Heart left ventricle (tissue), 13 donors: ENCODE measurements at regions not wholly inside any gene's neighbourhood (a gene's known extent, or its start where the extent isn't known, plus 50 kb on each side); places are given as distances from the start of the nearest gene placed in this dataset.

ENCODE experiments used
- CTCF ChIP-seq, 12 donors: fragments of 200-600 bp; sonication (generic) in 4 of 12; IDR thresholded peaks; one replicate each; pipeline versions ENCODE4 v1.5.0 to v1.8.0; 2018 to 2022; ENCODE audit warnings: antibody characterized with exemption in 12 of 12, mild to moderate bottlenecking in 5 of 12
- POLR2A ChIP-seq, 2 donors: fragments of 450-650 bp; IDR thresholded peaks; one replicate each; pipeline ENCODE4 v1.6.1; 2017; ENCODE audit warnings: antibody characterized with exemption in 2 of 2, mild to moderate bottlenecking in 2 of 2, moderate library complexity in 2 of 2
- donor health status: ischemic (EF 13 %, LVEDD 7.1; RV severe dilation, severe dysfunction).
- donor health status: DM: no; HTN: yes; CAD: no.
- donor health status: DM: no; HTN: no; CAD: no.
- donor health status: ischemic (EF 25% LVEDD 6.9; RV normal size, moderate dysfunction).
- donor health status: ischemic (EF 25% LVEDD 5.7; RV mildly dilated, moderate dysfunction).
- donor health status: ischemic (EF 35%, LVEDD 5.7; RV mildly dilated, moderate dysfunction).
- donor health status: nonischemic (EF 11% LVEDD 7.7; RV severe dilation, severe dysfunction).
- donor health status: DM: yes; HTN: yes; CAD: no.
- donor health status: PGD.
- donor health status: ischemic (EF 29% LVEDD 5.4; RV normal size, mild dysfunction).
- donor health status: nonischemic (EF 23%, LVEDD 6.1; RV moderate dilation, normal function).

- TF ChIP-seq POLR2A (IDR thresholded peaks at IDR 0.05) (no peak), CTCF (IDR thresholded peaks at IDR 0.05) (no peak)
Measured at GRCh38 chr6:115773741-115774140, 286.9 kb downstream of the FRK start.
